Right lobe of liver (tissue), 4 donors: ENCODE measurements at regions not wholly inside any gene's neighbourhood (a gene's known extent, or its start where the extent isn't known, plus 50 kb on each side); places are given as distances from the start of the nearest gene placed in this dataset.

Source experiments
- CTCF ChIP-seq, 4 donors: fragments of 200-600 bp in 3 of 4; fragments of 450-650 bp in 1 of 4; IDR thresholded peaks; one replicate each; pipeline versions ENCODE4 v1.5.1 to v1.8.0; 2016 to 2022; ENCODE audit warnings: antibody characterized with exemption in 4 of 4, mild to moderate bottlenecking in 2 of 4
- POLR2A ChIP-seq: fragments of 450-650 bp; IDR thresholded peaks from one replicate; pipeline ENCODE4 v1.6.1; 2017; ENCODE audit warnings: antibody characterized with exemption, mild to moderate bottlenecking
- donor health status: DM: no; HTN: no; CAD: no.
- donor health status: DM: no; HTN: no; CAD: no.
- donor health status: DM: no; HTN: yes; CAD: no.

- TF ChIP-seq CTCF (IDR thresholded peaks at IDR 0.05) (no peak), POLR2A (no peak)
Measured at GRCh38 chr10:33012306-33012705, 54.3 kb upstream of the ITGB1 start.
